CD4-positive, alpha-beta T cell treated with Interleukin-15 for 1 hour (primary cell): ENCODE measurements at regions not wholly inside any gene's neighbourhood (a gene's known extent, or its start where the extent isn't known, plus 50 kb on each side); places are given as distances from the start of the nearest gene placed in this dataset.

Experiments used
- DNase-seq: peaks from one replicate; pipeline ENCODE4 v3.0.0-alpha.2; 2020

DNA sequence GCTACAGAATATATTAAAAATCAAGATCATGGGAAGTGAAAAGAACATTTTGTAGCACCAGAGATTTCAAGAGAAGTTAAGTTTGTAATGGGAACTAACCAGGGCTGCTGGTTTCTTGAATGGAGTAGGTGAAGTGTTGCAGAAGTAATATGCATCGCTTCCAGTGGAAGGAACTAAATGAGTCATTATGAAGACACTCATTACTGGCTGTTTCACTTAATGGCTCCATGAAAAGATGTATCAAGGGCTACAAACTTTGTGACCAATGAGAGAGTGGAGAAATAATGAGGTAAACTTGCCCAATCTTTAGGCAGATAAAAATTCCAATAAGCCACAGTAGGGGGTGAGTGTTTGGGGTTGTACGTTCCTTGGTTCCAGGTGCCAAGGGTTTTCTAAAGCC lies 380.4 kb upstream of the POU3F3 start:
- no peak for DNase-seq

GRCh38 chr2:104474716-104475115 lies 379.2 kb upstream of the POU3F3 start:
- no peak for DNase-seq

DNA sequence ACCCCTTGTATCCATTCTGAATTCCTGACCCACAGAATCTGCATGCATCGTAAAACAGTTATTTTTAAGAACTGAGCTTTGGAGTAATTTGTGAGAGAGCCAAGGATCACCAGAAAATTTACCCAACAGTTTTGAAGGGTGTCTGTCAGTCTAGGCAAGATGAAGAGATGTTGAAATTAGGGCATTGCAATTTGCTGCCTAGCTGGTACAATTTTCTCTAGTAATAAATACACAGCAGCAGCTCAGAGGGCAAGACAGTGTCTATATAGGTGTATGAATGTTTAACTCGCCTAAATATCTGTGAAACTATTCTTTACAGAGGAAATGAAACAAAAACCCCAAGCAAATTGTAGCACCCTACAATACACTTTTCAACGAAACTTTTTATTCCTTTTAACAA lies 377.8 kb upstream of the POU3F3 start:
- no peak for DNase-seq

DNA sequence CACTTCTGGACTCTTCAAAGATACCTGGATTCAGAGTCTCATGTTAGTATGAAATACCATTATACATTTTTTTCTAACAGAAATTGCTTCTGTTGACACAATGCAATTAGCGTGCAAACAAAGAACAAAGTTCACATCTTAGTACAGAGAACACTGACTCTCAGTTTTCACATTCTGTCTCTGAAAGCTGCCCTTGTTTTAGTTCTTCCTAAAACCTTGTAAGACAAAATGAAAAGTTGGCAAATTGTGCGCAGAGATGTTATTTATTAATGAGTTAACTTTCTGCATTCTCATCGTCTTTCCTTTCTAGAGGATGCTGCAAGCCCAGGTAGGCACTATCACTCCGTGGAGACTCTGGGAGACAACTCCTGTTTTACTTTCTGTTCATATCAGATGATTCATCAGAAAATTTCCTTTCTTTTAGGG lies 377.3 kb upstream of the POU3F3 start:
- no peak for DNase-seq

- no peak for DNase-seq
These were observed 372.6 kb upstream of the POU3F3 start for GRCh38 chr2:104481341-104481740.

DNA sequence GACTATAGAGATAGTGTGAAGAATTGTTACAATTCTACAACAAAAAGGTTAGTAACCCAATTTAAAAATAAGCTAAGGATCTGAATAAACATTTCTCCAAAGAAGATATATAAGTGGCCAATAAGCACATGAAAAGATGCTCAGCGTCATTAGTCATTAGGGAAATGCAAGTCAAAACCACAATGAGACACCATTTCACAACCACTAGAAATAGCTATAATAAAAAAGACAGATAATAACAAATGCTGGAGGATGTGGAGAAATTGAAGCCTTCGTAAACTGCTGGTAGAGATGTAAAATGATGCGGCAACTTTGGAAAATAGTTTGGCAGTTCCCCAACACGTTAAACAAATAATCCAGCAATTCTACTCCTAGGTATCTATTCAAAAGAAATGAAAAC lies 366.5 kb upstream of the POU3F3 start:
- no peak for DNase-seq

DNA sequence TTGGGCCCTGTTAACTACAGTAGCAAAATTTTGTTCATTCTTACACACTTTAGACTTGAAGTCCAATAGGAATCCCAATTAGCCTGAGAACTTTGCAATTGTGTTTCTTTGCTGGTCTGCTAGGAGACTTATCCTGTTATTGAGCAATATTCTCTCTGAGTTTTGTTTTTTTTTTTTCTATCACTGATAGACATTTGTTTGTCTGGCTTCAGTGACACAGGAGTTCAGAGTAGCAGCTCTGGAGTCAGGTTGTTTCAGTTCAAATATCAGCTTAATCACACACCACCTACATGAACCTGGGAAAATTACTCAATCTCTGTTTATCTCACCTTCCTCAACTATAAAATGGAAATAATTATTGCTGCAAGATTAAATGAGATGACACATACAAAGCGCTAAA lies 360.2 kb upstream of the POU3F3 start:
- no peak for DNase-seq

DNA sequence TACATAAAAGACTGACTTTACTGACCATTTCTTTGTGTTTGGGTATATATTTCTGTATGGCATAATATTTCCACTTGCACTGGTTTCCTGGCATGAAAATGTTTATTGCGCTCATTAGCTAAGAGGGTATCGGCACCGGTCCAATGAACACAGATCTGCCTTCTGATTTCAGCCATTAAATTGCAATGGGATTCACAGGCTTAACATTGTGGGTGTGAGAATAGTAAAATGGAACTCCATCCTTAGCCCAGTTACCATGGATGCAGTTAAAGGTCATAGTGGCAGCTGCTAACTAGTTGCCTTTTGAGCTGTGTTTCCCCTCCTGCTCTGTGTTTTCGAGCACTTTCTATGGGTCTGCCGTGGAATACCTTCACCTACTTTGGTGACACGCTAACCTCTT lies 352.6 kb upstream of the POU3F3 start:
- no peak for DNase-seq

DNA sequence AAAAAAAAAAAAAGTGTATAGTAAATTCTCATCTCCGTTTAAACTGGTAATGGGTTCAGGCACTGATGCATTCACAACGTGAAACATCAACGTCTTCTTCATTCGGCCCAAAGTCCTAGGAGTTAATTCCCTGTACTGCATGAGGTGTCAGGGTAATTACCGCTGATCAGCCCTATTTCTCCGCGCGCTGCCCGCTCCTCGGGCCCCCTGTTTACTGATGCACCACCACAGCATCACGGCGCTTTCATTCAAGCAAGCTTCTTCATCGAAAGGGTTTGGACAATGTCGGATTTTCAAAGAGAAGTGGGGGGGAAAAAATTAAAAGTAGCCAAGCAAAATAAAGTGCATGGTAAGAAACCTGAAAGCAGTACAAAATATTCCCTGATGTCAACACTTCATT lies 352.0 kb upstream of the POU3F3 start:
- no peak for DNase-seq

- DNase-seq, result no peak
These were observed 351.0 kb upstream of the POU3F3 start for GRCh38 chr2:104502901-104503300.

GRCh38 chr2:104504331-104505073 lies 349.4 kb upstream of the POU3F3 start:
- DNase-seq, result no peak

DNA sequence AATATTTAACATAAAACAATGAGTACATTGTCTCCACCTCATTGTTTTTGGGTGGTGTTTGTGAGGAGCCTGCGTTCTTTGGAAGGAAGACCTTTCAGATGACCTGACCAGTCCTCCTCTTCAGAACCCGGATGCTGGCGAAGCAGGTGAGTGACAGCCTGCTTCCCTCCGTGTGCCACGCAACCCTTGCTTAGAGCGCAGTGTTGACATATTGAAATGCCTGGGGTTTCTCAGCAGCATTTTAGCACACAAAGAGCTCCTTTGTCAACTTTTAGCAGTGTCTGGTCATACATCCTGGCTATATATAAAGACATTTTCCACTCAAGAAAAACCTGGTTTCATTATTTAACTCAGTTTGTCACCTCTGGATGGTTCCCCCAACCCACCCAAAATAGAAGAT lies 335.7 kb upstream of the POU3F3 start:
- no peak for DNase-seq

DNA sequence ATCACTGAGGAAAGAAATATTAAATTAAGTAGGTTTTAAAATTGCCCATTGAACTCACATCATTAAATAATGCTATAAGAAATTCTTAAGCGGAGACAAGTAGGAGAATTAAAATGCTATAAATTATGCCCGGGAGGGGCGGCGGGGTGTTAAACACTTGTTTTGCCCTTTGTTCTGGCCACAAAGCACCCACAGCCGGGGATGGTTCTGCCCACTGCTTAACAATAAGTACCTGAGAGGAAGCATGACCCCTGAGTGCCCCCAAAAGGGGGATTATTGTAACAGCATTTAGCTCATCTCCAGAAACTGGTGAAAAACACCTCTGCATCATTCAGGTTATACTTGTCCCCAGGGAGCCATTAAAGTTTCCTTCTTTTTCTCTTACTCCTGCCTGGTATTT lies 332.7 kb upstream of the POU3F3 start:
- DNase-seq, result no peak

DNA sequence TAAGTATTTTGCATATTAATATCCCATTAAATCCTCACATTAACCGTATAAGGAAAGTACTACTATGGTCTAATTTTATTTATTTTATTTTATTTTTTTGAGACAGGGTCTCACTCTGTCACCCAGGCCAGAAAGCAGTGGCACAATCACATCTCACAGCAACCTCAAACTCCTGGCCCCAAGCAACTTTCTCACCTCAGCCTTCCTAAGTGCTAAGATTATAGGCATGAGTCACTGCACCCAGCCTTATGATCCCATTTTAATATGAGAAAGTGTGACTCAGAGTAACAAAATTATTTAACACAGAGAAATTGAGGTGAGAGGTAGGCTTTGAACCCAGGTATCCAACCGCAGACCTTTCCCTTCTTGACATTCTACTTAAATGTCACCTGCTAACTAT lies 330.0 kb upstream of the POU3F3 start:
- no peak for DNase-seq

DNA sequence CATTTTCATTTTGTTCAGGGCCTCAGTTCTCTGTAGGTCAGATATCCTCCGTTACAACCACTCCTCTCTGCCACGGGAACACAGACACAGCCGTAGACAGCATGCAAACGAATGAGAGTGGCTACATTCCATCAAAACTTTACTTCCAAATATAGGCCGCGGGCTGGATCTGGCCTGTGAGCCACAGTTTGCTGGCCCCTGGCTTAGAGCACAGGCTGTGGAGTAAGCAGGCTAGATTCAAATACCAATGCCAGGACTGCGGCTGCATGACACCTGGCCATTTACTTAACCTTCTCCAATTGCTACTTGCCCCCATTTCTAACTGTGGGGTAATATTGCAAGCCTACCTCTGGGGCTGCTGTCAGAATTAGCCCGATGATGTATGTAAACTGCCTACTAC lies 325.8 kb upstream of the POU3F3 start:
- no peak for DNase-seq

DNA sequence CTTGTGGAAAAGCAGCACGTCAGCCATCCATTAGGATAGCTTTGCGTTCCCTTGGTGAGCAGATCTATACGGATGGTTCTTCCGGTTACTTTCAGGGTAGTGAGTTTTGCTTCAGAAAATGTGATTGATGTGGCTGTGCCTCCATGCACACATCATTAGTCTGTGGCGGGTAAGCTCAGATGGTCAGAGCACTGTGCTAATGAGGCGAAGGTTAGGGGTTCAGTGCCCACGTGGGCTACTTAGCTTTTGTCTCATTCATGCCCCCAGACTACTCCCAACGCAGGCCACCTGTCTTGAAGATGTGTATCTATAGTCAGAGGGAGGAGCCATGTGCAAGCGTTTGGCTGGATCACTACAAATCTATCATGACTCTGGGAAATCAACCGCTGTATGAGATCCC lies 322.8 kb upstream of the POU3F3 start:
- DNase-seq, result no peak

- no peak for DNase-seq
These were observed 316.8 kb upstream of the POU3F3 start for GRCh38 chr2:104537116-104537515.

DNA sequence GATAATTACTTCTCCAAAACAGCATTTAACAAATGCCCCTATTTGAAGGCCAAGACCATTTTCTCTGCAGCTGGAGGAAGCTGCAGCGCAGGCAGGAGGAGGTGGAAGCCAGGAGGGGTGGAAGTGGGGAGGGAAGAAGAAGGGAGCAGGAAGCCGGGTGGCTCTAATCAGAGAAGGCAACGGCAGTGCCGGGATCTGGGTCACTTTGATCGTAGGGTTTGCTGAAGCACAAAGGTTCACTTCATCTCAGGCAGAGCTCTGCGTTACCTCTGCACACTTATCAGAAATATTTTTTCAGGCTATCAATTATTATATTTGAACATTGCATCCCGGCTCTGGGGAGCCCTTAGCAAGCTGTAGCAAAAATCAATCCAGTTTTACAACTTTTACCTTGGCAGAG lies 315.8 kb upstream of the POU3F3 start:
- no peak for DNase-seq

DNA sequence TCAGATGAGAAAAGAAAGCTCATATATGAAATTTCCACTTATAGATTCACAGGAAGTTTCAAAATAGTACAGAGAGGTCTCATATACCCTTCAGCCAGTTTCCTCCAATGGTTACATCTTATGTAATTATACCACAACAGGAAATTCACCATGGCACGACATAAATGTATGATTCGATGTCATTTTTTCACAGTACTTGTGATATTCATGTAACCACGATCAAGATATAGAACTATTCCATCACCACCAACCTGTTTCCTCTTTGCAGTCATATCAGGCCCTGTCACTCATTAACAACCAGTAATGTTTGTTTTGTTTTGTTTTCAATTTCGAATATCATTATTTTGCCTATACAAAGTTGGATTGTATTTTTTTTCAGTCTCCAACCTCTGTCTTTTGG lies 314.3 kb upstream of the POU3F3 start:
- no peak for DNase-seq

DNA sequence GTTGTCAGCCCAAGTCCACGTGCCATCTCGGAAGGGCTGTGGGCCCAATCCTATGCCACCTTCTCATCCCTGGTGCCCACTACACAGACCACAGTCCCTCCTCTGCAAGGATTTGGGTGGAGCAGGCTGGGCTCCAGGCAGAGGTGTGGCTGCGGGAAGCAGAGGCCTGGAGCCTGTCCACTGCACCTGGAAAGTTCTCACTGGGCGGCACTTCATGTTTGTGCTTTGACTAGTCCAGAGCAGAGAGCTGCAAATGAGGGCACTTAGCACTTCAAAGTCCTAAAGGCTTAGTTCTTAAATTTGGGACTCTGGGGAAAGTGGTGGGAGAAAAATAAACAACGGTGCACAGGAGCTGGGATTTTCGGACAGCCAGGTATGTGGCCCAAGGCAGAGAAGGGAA lies 308.9 kb upstream of the POU3F3 start:
- no peak for DNase-seq

DNA sequence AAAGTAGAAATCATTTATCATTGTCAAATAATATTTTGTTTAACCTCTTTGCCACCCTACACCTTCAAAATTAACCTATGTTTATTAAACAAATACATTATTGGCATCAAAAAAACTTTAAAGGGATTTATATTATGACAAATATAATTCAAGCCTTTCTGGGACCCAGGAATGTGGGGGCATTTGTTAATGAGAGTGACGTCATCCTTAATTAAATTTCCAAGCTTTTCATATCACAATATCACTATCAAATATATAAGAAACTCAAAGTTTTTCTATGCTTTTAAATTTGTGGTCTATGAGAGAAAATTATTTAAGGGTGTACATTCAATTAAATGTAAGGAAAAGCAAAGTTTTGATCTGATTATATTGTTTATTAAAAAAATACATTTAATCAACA lies 307.4 kb upstream of the POU3F3 start:
- DNase-seq, result no peak

DNA sequence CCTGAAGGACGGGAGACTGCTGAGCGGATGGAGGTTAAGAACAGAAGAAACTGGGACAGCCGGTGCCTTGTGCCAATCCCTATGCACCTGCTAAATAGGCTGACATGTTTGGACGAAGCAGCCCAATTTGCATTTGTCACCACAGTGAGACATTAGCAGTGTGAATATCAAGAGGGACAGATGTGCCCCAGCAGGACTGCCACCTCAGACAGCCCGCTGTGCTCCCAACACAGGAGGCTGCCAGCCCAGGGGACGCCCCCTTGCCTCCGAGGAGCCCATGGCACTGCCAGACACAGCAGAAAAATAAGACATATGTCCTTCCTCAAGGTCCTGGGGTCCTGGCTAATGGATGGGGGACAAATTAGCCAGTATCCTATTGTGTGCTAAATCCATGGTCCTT lies 306.7 kb upstream of the POU3F3 start:
- DNase-seq, result no peak

DNA sequence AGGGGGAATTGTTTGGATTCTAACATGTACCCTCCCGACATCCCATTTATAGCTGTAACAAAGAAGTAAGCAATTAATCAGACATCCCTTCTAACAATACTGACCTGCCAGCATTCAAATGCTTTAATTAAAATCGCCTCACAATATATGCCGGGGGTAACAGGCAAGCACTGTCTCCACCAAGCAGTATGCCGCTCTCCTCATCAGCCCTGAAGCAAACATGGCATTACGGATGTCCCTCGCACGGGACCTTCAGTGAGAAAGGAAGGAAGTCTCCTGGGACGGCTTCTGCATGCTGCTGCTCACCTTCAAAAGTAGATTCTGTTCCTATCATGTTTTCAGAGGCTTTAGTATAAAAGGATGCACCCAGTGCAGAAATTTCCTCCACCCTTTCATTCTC lies 292.7 kb upstream of the POU3F3 start:
- DNase-seq, result no peak

DNA sequence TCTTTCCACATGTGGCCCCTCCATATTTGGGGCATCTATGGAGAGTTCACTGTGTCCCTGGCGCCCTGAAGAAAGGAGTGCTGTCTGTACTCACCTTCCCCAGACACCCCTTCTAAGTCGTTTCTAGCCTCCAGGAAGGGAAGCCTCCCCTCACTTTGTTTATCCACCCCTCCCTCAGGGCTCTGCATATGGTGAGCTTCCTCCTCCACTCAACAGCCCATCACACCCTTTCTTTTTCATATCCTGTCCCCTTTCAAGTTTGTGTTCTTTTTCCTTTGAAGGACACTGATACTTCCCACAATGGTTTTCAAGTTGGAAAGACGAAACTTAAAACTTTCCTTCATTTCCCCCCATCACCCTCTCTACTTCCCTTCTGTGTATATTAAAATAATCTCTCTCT lies 291.4 kb upstream of the POU3F3 start:
- DNase-seq, result no peak

- no peak for DNase-seq
These were observed 290.4 kb upstream of the POU3F3 start for GRCh38 chr2:104563398-104563996.
